GM21528 (cell line): ENCODE measurements at regions not wholly inside any gene's neighbourhood (a gene's known extent, or its start where the extent isn't known, plus 50 kb on each side); places are given as distances from the start of the nearest gene placed in this dataset.

ENCODE experiments used
- ATAC-seq: cut with Tn5 transposase; IDR thresholded peaks from one replicate; pipeline ENCODE4 v1.9.1; 2021; ENCODE audit warnings: mild to moderate bottlenecking, moderate library complexity; ENCODE audit not compliant: unreplicated experiment, low FRiP score

DNA sequence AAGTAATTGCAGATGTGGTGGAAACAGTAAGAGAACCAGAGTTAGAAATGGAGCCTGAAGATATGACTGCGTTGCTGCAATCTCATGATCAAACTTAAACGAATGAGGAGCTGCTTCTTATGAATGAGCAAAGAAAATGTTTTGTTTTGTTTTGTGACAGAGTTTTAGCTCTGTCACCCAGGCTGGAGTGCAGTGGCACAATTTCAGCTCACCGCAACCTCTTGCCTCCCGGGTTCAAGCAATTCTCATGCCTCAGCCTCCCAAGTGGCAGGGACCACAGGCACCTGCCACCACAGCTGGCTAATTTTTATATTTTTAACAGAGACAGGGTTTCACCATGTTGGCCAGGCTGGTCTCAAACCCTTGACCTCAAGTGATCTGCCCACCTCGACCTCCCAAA is 53.3 kb upstream of the NFASC start:
- no peak for ATAC-seq

- no peak for ATAC-seq
These were observed 51.7 kb upstream of the NFASC start for GRCh38 chr1:204818998-204819397.

DNA sequence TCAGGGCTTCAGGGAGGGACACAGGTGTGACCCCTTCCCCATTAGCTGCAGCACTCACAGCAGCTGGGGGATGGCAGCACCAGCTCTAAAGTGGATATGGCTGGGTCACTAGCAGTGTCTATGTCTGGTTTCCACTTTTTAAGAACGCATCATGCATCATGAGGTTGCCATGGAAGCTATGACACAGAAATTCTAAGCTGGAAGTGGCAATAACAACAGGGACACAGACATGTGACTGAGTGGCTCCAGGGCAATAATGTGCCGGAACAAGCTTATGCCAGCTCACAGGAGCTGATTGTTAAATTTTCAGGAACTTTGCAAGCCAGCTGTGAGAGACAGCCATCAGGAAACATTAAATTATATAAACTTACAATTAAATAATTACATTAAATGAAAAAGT is 51.2 kb upstream of the NFASC start:
- ATAC-seq, result no peak
